LNCaP clone FGC (cell line): ENCODE measurements at regions not wholly inside any gene's neighbourhood (a gene's known extent, or its start where the extent isn't known, plus 50 kb on each side); places are given as distances from the start of the nearest gene placed in this dataset.
A peak's percentile ranks its signal among the peaks of the same experiment; 100 is the strongest.

Experiments
- DNase-seq: peaks from one replicate; pipeline ENCODE4 v3.0.0-alpha.2; 2011; ENCODE audit warnings: low read depth
- H3K4me3 ChIP-seq: 2 replicates; pipeline ENCODE4 v1.5.1; 2011; ENCODE audit warnings: mild to moderate bottlenecking, low read depth, low read length, control low read depth
- TF ChIP-seq, protein P1 (sequence below): IDR thresholded peaks from 2 replicates; pipeline ENCODE4 v1.5.1; 2012; ENCODE audit warnings: mild to moderate bottlenecking; ENCODE audit not compliant: control insufficient read depth, insufficient read depth; ENCODE audit errors: extremely low read depth

DNA sequence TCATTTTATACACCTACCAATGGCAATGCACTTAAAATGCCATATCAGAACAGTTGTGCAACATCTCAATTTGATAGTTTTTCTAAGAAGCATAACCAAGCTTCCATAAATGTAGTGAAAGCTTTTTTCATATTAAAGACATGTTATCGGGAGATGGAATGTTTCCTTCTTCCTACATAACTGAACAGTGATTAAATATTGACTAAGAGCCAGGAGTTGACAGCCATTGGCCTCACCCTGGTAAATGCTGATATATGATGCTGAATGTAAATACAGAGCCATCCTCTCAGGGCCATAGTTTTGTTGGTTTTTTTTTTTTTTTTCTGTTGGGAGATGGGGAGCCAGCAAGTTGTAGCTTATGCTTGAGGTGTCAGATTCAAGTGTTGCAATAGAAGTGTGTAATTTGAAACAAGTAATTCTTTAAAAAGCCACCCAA, 203.3 kb upstream of the IL12A start:
- DNase-seq: peak; percentile 67
- TF ChIP-seq, protein P1, sequence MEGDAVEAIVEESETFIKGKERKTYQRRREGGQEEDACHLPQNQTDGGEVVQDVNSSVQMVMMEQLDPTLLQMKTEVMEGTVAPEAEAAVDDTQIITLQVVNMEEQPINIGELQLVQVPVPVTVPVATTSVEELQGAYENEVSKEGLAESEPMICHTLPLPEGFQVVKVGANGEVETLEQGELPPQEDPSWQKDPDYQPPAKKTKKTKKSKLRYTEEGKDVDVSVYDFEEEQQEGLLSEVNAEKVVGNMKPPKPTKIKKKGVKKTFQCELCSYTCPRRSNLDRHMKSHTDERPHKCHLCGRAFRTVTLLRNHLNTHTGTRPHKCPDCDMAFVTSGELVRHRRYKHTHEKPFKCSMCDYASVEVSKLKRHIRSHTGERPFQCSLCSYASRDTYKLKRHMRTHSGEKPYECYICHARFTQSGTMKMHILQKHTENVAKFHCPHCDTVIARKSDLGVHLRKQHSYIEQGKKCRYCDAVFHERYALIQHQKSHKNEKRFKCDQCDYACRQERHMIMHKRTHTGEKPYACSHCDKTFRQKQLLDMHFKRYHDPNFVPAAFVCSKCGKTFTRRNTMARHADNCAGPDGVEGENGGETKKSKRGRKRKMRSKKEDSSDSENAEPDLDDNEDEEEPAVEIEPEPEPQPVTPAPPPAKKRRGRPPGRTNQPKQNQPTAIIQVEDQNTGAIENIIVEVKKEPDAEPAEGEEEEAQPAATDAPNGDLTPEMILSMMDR: no peak
- no peak overlapping the region for H3K4me3 ChIP-seq

DNA sequence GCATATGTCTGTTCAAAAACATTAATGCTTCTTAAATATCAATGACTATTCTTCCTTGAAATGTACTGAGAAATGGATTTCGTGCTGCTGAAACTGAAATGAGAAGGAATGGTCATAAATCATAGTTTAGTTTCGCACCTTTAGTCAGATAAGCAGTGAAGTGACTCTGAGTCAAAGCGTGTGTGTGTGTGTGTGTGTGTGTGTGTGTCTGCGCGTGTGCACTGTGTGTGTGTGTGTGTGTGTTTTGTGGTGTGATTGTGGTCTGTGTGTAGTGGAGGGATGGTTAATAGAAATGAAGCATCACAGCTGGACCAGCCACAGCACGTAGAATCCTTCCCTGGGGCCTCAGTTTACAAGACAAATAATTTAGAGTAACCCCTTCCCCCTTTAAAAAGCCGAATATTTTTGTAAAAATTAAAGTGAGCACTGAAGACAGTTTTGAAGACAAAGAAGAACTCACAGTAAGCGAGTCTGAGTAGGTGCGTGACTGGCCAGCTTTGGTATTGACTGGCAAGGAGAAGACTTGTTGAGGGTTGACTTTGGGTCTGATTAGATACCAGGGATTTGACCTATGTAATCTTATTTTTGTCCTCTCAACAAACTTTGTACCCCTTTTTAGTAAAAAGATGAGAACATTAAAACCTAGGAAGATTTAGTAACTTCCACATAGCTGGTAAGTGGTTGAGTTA, 202.0 kb upstream of the IL12A start:
- no peak overlapping the region for H3K4me3 ChIP-seq
- TF ChIP-seq, protein P1: no peak
- DNase-seq: no peak

- peak; percentile 75 for DNase-seq
- H3K4me3 ChIP-seq: no peak overlapping the region
- TF ChIP-seq, protein P1: no peak
These were observed 201.5 kb upstream of the IL12A start for GRCh38 chr3:159787178-159787574.

- TF ChIP-seq, protein P1: no peak
- no peak overlapping the region for H3K4me3 ChIP-seq
- no peak for DNase-seq
These were observed 200.8 kb upstream of the IL12A start for GRCh38 chr3:159787794-159788205.

GRCh38 chr3:159788291-159788690, 200.3 kb upstream of the IL12A start:
- H3K4me3 ChIP-seq: no peak overlapping the region
- TF ChIP-seq, protein P1: no peak
- no peak for DNase-seq

DNA sequence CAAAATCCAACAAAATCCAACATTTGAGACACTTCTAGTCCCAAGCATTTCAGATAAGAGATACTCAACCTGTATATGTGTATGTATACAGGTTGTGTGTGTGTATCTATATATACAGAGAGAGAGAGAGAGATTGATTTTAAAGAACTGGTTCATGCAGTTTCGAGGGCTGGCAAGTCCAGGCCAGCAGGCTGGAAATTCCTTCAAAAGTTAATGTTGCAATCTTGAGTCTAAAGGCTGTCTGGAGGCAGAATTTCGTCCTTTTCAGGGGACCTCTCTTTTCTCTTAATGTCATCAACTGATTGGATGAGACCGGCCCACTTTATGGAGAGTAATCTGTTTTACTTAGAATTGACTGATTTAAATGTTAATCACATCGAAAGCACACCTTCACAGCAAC, 199.6 kb upstream of the IL12A start:
- no peak overlapping the region for H3K4me3 ChIP-seq
- TF ChIP-seq, protein P1: no peak
- no peak for DNase-seq
